H1 (cell line): ENCODE measurements at regions not wholly inside any gene's neighbourhood (a gene's known extent, or its start where the extent isn't known, plus 50 kb on each side); places are given as distances from the start of the nearest gene placed in this dataset.

Source experiments
- CTCF ChIA-PET: fragments of 300-600 bp; sonication (Branson Sonifier 250); formaldehyde crosslinking; loops from one replicate; lab custom pipeline; 2021; ENCODE audit not compliant: partially characterized antibody; lab: Charles Lee
- POLR2A ChIA-PET: fragments of 300-600 bp; sonication (Branson Sonifier 250); formaldehyde crosslinking; loops from one replicate; lab custom pipeline; 2021; ENCODE audit warnings: inconsistent platforms; ENCODE audit not compliant: partially characterized antibody; lab: Charles Lee
- DNase-seq, 2 experiments: peaks; one replicate each; pipeline versions ENCODE4 v3.0.0 to v3.0.0-alpha.2; 2010 to 2022; ENCODE audit warnings: low spot score in 2 of 2, low read depth in 1 of 2, mixed read lengths in 1 of 2
- FAIRE-seq: peaks from 2 replicates; lab custom pipeline; 2011; peaks lifted over from hg19 to GRCh38; lab: Jason Lieb, UNC
- H2AFZ ChIP-seq: 2 replicates; pipeline ENCODE4 v1.8.1; 2012; ENCODE audit warnings: low read length, inconsistent platforms
- H2AK5ac ChIP-seq: 2 replicates; pipeline ENCODE4 v1.6.1; 2013; ENCODE audit warnings: low read depth, low read length
- H2BK120ac ChIP-seq: replicated peaks from 2 replicates; pipeline ENCODE3; 2013; ENCODE audit warnings: low read depth, low read length, inconsistent platforms
- H2BK12ac ChIP-seq: 2 replicates; pipeline ENCODE4 v1.6.1; 2013; ENCODE audit warnings: low read depth, low read length
- H2BK15ac ChIP-seq: 2 replicates; pipeline ENCODE4 v1.6.1; 2013; ENCODE audit warnings: low read length
- H2BK20ac ChIP-seq: 2 replicates; pipeline ENCODE4 v1.6.1; 2013; ENCODE audit warnings: low read length
- H2BK5ac ChIP-seq: 2 replicates; pipeline ENCODE4 v1.6.1; 2013; ENCODE audit warnings: low read depth, low read length
- H3K14ac ChIP-seq: 2 replicates; pipeline ENCODE4 v1.6.1; 2013; ENCODE audit warnings: inconsistent platforms; ENCODE audit not compliant: insufficient read length
- H3K18ac ChIP-seq: 2 replicates; pipeline ENCODE4 v1.6.1; 2013; ENCODE audit warnings: low read length; ENCODE audit errors: extremely low read depth
- H3K23ac ChIP-seq: 2 replicates; pipeline ENCODE4 v1.6.1; 2013; ENCODE audit warnings: inconsistent platforms; ENCODE audit not compliant: insufficient read length
- H3K23me2 ChIP-seq: 2 replicates; pipeline ENCODE4 v1.6.1; 2013; ENCODE audit warnings: low read depth, low read length
- H3K27ac ChIP-seq: 2 replicates; pipeline ENCODE4 v1.6.1; 2011; ENCODE audit warnings: low read depth, low read length, inconsistent platforms
- H3K27me3 ChIP-seq, 4 experiments: replicated peaks in 1 of 4; 1 replicate in 1 of 4; 2 replicates in 3 of 4; pipeline versions ENCODE4 v1.6.1 to v1.8.1; 2011 to 2013; ENCODE audit warnings: low read length in 3 of 4, mild to moderate bottlenecking in 3 of 4, inconsistent platforms in 2 of 4, mixed read lengths in 2 of 4, moderate library complexity in 1 of 4; ENCODE audit not compliant: control insufficient read depth in 3 of 4, insufficient read depth in 3 of 4; ENCODE audit errors: extremely low read depth in 1 of 4
- H3K36me3 ChIP-seq, 4 experiments: 2 replicates each; pipeline versions ENCODE4 v1.6.1 to v1.8.1; 2011 to 2013; ENCODE audit warnings: mild to moderate bottlenecking in 4 of 4, low read length in 3 of 4, moderate library complexity in 2 of 4, control low read depth in 1 of 4, inconsistent platforms in 1 of 4; ENCODE audit not compliant: insufficient read depth in 4 of 4, control insufficient read depth in 2 of 4
- H3K4ac ChIP-seq: replicated peaks from 2 replicates; pipeline ENCODE3; 2013; ENCODE audit warnings: low read length, low read depth, mixed read lengths, inconsistent platforms; ENCODE audit not compliant: insufficient read length
- H3K4me1 ChIP-seq, 4 experiments: replicated peaks in 1 of 4; 1 replicate in 1 of 4; 2 replicates in 3 of 4; pipeline versions ENCODE4 v1.6.1 to v1.8.1; 2011 to 2013; ENCODE audit warnings: low read length in 3 of 4, inconsistent platforms in 2 of 4, mixed read lengths in 1 of 4; ENCODE audit not compliant: insufficient read depth in 4 of 4, control insufficient read depth in 3 of 4
- H3K4me2 ChIP-seq, 2 experiments: 2 replicates each; pipeline versions ENCODE4 v1.6.1 to v1.8.1; 2011 to 2013; ENCODE audit warnings: low read depth in 2 of 2, low read length in 2 of 2, control low read depth in 1 of 2, inconsistent platforms in 1 of 2, mild to moderate bottlenecking in 1 of 2; ENCODE audit not compliant: insufficient read depth in 1 of 2
- H3K4me3 ChIP-seq, 4 experiments: fragments of 200-600, 300-600 bp in 1 of 4; sonication (generic), shearing (Covaris generic), sonication (Bioruptor Twin) in 1 of 4; 2 replicates each; pipeline versions ENCODE4 v1.5.1 to v1.8.1; 2011 to 2016; ENCODE audit warnings: low read length in 4 of 4, low read depth in 3 of 4, control low read depth in 2 of 4, inconsistent platforms in 2 of 4, mild to moderate bottlenecking in 2 of 4, mixed read lengths in 1 of 4, moderate library complexity in 1 of 4; ENCODE audit not compliant: insufficient read depth in 2 of 4; ENCODE audit errors: extremely low read depth in 1 of 4
- H3K56ac ChIP-seq: replicated peaks from 2 replicates; pipeline ENCODE3; 2013; ENCODE audit warnings: low read depth, mild to moderate bottlenecking, mixed read lengths, low read length, inconsistent platforms; ENCODE audit not compliant: insufficient read length
- H3K79me1 ChIP-seq: 2 replicates; pipeline ENCODE4 v1.6.1; 2013; ENCODE audit warnings: low read depth, low read length, control low read depth
- H3K79me2 ChIP-seq, 2 experiments: 2 replicates each; pipeline versions ENCODE4 v1.6.1 to v1.8.1; 2012 to 2013; ENCODE audit warnings: low read length in 2 of 2, mild to moderate bottlenecking in 2 of 2, inconsistent platforms in 1 of 2; ENCODE audit not compliant: insufficient read depth in 2 of 2, control insufficient read depth in 1 of 2
- H3K9ac ChIP-seq, 4 experiments: replicated peaks in 1 of 4; 1 replicate in 1 of 4; 2 replicates in 3 of 4; pipeline versions ENCODE4 v1.6.1 to v1.8.1; 2011 to 2013; ENCODE audit warnings: low read depth in 3 of 4, low read length in 3 of 4, control low read depth in 2 of 4, mild to moderate bottlenecking in 2 of 4, moderate library complexity in 2 of 4, inconsistent platforms in 1 of 4; ENCODE audit errors: extremely low read depth in 1 of 4
- H3K9me3 ChIP-seq, 2 experiments: 2 replicates each; pipeline versions ENCODE4 v1.6.1 to v1.8.1; 2012 to 2013; ENCODE audit warnings: mild to moderate bottlenecking in 2 of 2, moderate library complexity in 2 of 2, control low read depth in 1 of 2, inconsistent platforms in 1 of 2, low read depth in 1 of 2, low read length in 1 of 2, mixed read lengths in 1 of 2; ENCODE audit not compliant: insufficient read depth in 2 of 2
- H4K20me1 ChIP-seq, 2 experiments: replicated peaks in 1 of 2; 2 replicates each; pipeline versions ENCODE3 to v1.8.1; 2011 to 2013; ENCODE audit warnings: inconsistent platforms in 2 of 2, low read length in 2 of 2, mild to moderate bottlenecking in 1 of 2; ENCODE audit not compliant: insufficient read depth in 2 of 2, control insufficient read depth in 1 of 2
- H4K5ac ChIP-seq: 2 replicates; pipeline ENCODE4 v1.6.1; 2013; ENCODE audit warnings: low read length, low read depth, mixed read lengths, inconsistent platforms; ENCODE audit not compliant: insufficient read length
- H4K8ac ChIP-seq: 2 replicates; pipeline ENCODE4 v1.8.0; 2013; ENCODE audit warnings: mild to moderate bottlenecking, moderate library complexity, low read length, inconsistent platforms; ENCODE audit not compliant: insufficient read depth; ENCODE audit errors: extremely low read depth
- H4K91ac ChIP-seq: replicated peaks from 2 replicates; pipeline ENCODE3; 2013; ENCODE audit warnings: low read length, mixed read lengths, inconsistent platforms; ENCODE audit not compliant: insufficient read length
- BACH1 ChIP-seq: IDR thresholded peaks from 2 replicates; pipeline ENCODE4 v1.6.1; 2012; ENCODE audit warnings: low read length, improper control_type of control experiment
- BCL11A ChIP-seq, 2 experiments: IDR thresholded peaks; one replicate each; pipeline ENCODE4 v1.6.1; 2011; ENCODE audit warnings: low read depth in 2 of 2, low read length in 2 of 2, mild to moderate bottlenecking in 2 of 2
- CHD1 ChIP-seq: IDR thresholded peaks from 2 replicates; pipeline ENCODE4 v1.6.1; 2012; ENCODE audit warnings: low read depth, low read length, improper control_type of control experiment
- GABPA ChIP-seq: IDR thresholded peaks from 2 replicates; pipeline ENCODE4 v1.6.1; 2011; ENCODE audit warnings: mild to moderate bottlenecking, low read length, moderate library complexity, borderline replicate concordance; ENCODE audit not compliant: insufficient read depth
- HDAC6 ChIP-seq: IDR thresholded peaks from one replicate; pipeline ENCODE4 v1.7.1; 2012; ENCODE audit warnings: low read depth, mild to moderate bottlenecking, inconsistent platforms, low read length, moderate library complexity
- MAFK ChIP-seq: IDR thresholded peaks from 2 replicates; pipeline ENCODE4 v1.6.1; 2012; ENCODE audit warnings: low read depth, mild to moderate bottlenecking, improper control_type of control experiment, low read length
- POU5F1 ChIP-seq: IDR thresholded peaks from 2 replicates; pipeline ENCODE4 v1.6.1; 2011; ENCODE audit warnings: low read depth, mild to moderate bottlenecking, low read length, moderate library complexity
- SUZ12 ChIP-seq: fragments of 200-600 bp; sonication (generic); IDR thresholded peaks from 2 replicates; pipeline ENCODE4 v1.6.1; 2012; ENCODE audit warnings: mild to moderate bottlenecking, inconsistent platforms, low read length, moderate library complexity, mixed read lengths
- TCF12 ChIP-seq: IDR thresholded peaks from 2 replicates; pipeline ENCODE4 v1.6.1; 2011; ENCODE audit warnings: low read depth, mild to moderate bottlenecking, low read length
- WGBS, 2 experiments: shearing (Covaris generic) in 1 of 2; methylation state at CpG; one replicate each; pipeline versions ENCODE4 v1.1.6 to v1.1.7; 2013 to 2015; ENCODE audit warnings: low lambda C conversion rate in 2 of 2, mixed read lengths in 2 of 2, inconsistent platforms in 1 of 2, low coverage in 1 of 2, missing lambda C conversion rate in 1 of 2; ENCODE audit not compliant: insufficient replicate concordance in 2 of 2, insufficient coverage in 1 of 2, insufficient read length in 1 of 2; ENCODE audit errors: extremely low coverage in 1 of 2, missing lambda C conversion rate in 1 of 2; 5-methylcytosine and 5-hydroxymethylcytosine counted together

GRCh38 chr6:139452148-139452876, 77.9 kb upstream of the CITED2 start:
- Histone ChIP-seq H3K27me3 (no peaks in the 10 kb centered on the region), H3K4me3 (no peak overlapping the region), H4K20me1 (no peaks in the 10 kb centered on the region), H3K23ac (no peak overlapping the region), H3K9ac (no peak overlapping the region), H3K14ac (no peak overlapping the region), H4K8ac (no peak overlapping the region), H2BK15ac (no peak overlapping the region), H3K4me1 (peaks cover 0 to 2% (median 0%) of the 10 kb centered on the region in 4 experiments; a peak in 2 of 7 replicates), H3K56ac (no peak overlapping the region), H3K36me3 (no peaks in the 10 kb centered on the region), H3K18ac (no peak overlapping the region), H3K23me2 (no peaks in the 10 kb centered on the region), H2BK5ac (no peak overlapping the region), H3K4me2 (no peak overlapping the region), H2BK12ac (no peak overlapping the region), H2AFZ (peak overlapping the region; percentile 90; the same call in 1 of the 2 replicates), H4K5ac (no peak overlapping the region), H3K79me1 (no peaks in the 10 kb centered on the region), H2BK120ac (no peak overlapping the region), H3K79me2 (no peaks in the 10 kb centered on the region), H2BK20ac (no peak overlapping the region), H3K27ac (no peak overlapping the region), H3K9me3 (no peaks in the 10 kb centered on the region; a peak in 1 of 4 replicates), H3K4ac (no peak overlapping the region), H2AK5ac (no peak overlapping the region), H4K91ac (no peak overlapping the region)
- 70% methylated on average over 2 of the region's 2 CpGs; no CpG with 5 or more reads in 1 of the 2 experiments for WGBS, 2 experiments
- DNase-seq, result no peak
- ChIA-PET POLR2A (no interaction called here), CTCF (interaction anchor here (0.7 kb wide), 1 partner anchor 50 kb away, joined by 3 read pairs; no protein-coding TSS in a partner anchor)
- FAIRE-seq, result no peak
- TF ChIP-seq MAFK (no peak), GABPA (no peak), BACH1 (no peak), HDAC6 (no peak), SUZ12 (no peak), CHD1 (no peak), POU5F1 (no peak), TCF12 (no peak), BCL11A (IDR thresholded peaks at IDR 0.05; ENCODE audit: low read depth in 2 of 2, low read length in 2 of 2) (no peak)
